HEK293 (cell line): ENCODE measurements at regions not wholly inside any gene's neighbourhood (a gene's known extent, or its start where the extent isn't known, plus 50 kb on each side); places are given as distances from the start of the nearest gene placed in this dataset.

Experiments used
- CTCF ChIP-seq: fragments of 450-650 bp; formaldehyde crosslinking; IDR thresholded peaks from 2 replicates; pipeline ENCODE4 v1.5.1; 2016; ENCODE audit warnings: missing biosample characterization, missing genetic modification characterization
- PRDM10 ChIP-seq: fragments of 450-650 bp; formaldehyde crosslinking; IDR thresholded peaks from 2 replicates; pipeline ENCODE4 v1.5.1; 2016; ENCODE audit warnings: missing biosample characterization, missing genetic modification characterization
- SCRT1 ChIP-seq: fragments of 450-650 bp; formaldehyde crosslinking; IDR thresholded peaks from 2 replicates; pipeline ENCODE4 v1.5.1; 2016; ENCODE audit warnings: missing biosample characterization, missing genetic modification characterization, borderline replicate concordance
- SETDB1 ChIP-seq: IDR thresholded peaks from one replicate; pipeline ENCODE4 v1.6.1; 2017; ENCODE audit warnings: mild to moderate bottlenecking, low read length, moderate library complexity, mixed read lengths; ENCODE audit not compliant: insufficient read length
- ZBTB26 ChIP-seq: fragments of 450-650 bp; formaldehyde crosslinking; optimal IDR thresholded peaks from 2 replicates; pipeline ENCODE3; 2016; ENCODE audit warnings: missing biosample characterization, mild to moderate bottlenecking, missing genetic modification characterization
- ZBTB44 ChIP-seq: fragments of 450-650 bp; IDR thresholded peaks from 2 replicates; pipeline ENCODE4 v1.5.1; 2018; ENCODE audit warnings: missing biosample characterization, mild to moderate bottlenecking, missing genetic modification characterization
- ZNF133 ChIP-seq: fragments of 450-650 bp; formaldehyde crosslinking; IDR thresholded peaks from 2 replicates; pipeline ENCODE4 v1.5.1; 2016; ENCODE audit warnings: missing biosample characterization, missing genetic modification characterization
- ZNF449 ChIP-seq: fragments of 450-650 bp; formaldehyde crosslinking; IDR thresholded peaks from 2 replicates; pipeline ENCODE4 v1.5.1; 2017; ENCODE audit warnings: missing biosample characterization, mild to moderate bottlenecking, missing genetic modification characterization, moderate library complexity
- ZNF610 ChIP-seq: fragments of 450-650 bp; formaldehyde crosslinking; IDR thresholded peaks from 2 replicates; pipeline ENCODE4 v1.5.1; 2016; ENCODE audit warnings: missing biosample characterization, missing genetic modification characterization, borderline replicate concordance

- TF ChIP-seq ZNF449 (tag by site-specific recombination) (no peak), ZBTB26 (no peak), CTCF (no peak), ZNF133 (tag by site-specific recombination) (no peak), PRDM10 (tag by site-specific recombination) (no peak), ZNF610 (tag by site-specific recombination) (no peak), SETDB1 (no peak), ZBTB44 (tag by site-specific recombination) (no peak), SCRT1 (no peak)
Observed at GRCh38 chr1:68617942-68618341, 121.1 kb upstream of the DEPDC1 start.
